CD14-positive monocyte (primary cell): ENCODE measurements at regions not wholly inside any gene's neighbourhood (a gene's known extent, or its start where the extent isn't known, plus 50 kb on each side); places are given as distances from the start of the nearest gene placed in this dataset.

ENCODE experiments used
- DNase-seq, 3 donors: peaks; one replicate each; pipeline ENCODE4 v3.0.0-alpha.2; 2011 to 2022
- H2AFZ ChIP-seq: 2 replicates; pipeline ENCODE4 v1.6.0; 2012; ENCODE audit warnings: mild to moderate bottlenecking, low read depth, low read length, inconsistent platforms; ENCODE audit not compliant: insufficient read depth, poor library complexity, severe bottlenecking
- H3K27ac ChIP-seq, 2 donors: 1 replicate in 1 of 2; 2 replicates in 1 of 2; pipeline ENCODE4 v1.5.1; 2012 to 2013; ENCODE audit warnings: low read length in 2 of 2, control low read depth in 1 of 2, inconsistent platforms in 1 of 2, low read depth in 1 of 2, mild to moderate bottlenecking in 1 of 2
- H3K27me3 ChIP-seq, 2 donors: one replicate each; pipeline versions ENCODE4 v1.6.0 to v1.6.1; 2011 to 2013; ENCODE audit warnings: low read length in 2 of 2; ENCODE audit not compliant: control insufficient read depth in 2 of 2, insufficient read depth in 2 of 2
- H3K36me3 ChIP-seq, 2 donors: replicated peaks in 1 of 2; 1 replicate in 1 of 2; 2 replicates in 1 of 2; pipeline versions ENCODE4 v1.5.1 to v1.6.1; 2012 to 2013; ENCODE audit warnings: low read length in 2 of 2, control low read depth in 1 of 2, inconsistent platforms in 1 of 2, mild to moderate bottlenecking in 1 of 2; ENCODE audit not compliant: insufficient read depth in 2 of 2, control insufficient read depth in 1 of 2
- H3K4me1 ChIP-seq, 2 donors: 1 replicate in 1 of 2; 2 replicates in 1 of 2; pipeline versions ENCODE4 v1.5.1 to v1.6.1; 2012 to 2013; ENCODE audit warnings: low read length in 2 of 2, control low read depth in 1 of 2, inconsistent platforms in 1 of 2, mild to moderate bottlenecking in 1 of 2, moderate library complexity in 1 of 2; ENCODE audit not compliant: insufficient read depth in 2 of 2, control insufficient read depth in 1 of 2
- H3K4me2 ChIP-seq: replicated peaks from 2 replicates; pipeline ENCODE3; 2012; ENCODE audit warnings: low read length, moderate library complexity, mild to moderate bottlenecking; ENCODE audit not compliant: poor library complexity, severe bottlenecking; ENCODE audit errors: extremely low read depth
- H3K4me3 ChIP-seq, 3 experiments: fragments of 200-600 bp in 1 of 3; sonication (generic) in 1 of 3; replicated peaks in 1 of 3; 1 replicate in 2 of 3; 2 replicates in 1 of 3; pipeline ENCODE4 v1.5.1; 2011 to 2013; ENCODE audit warnings: low read length in 3 of 3, mild to moderate bottlenecking in 3 of 3, control low read depth in 2 of 3, low read depth in 2 of 3, inconsistent platforms in 1 of 3, moderate library complexity in 1 of 3
- H3K79me2 ChIP-seq: 2 replicates; pipeline ENCODE4 v1.6.0; 2012; ENCODE audit warnings: mild to moderate bottlenecking, control low read depth, inconsistent platforms, low read length, moderate library complexity; ENCODE audit not compliant: insufficient read depth
- H3K9ac ChIP-seq: 2 replicates; pipeline ENCODE4 v1.6.0; 2017; ENCODE audit warnings: low read length, mild to moderate bottlenecking; ENCODE audit not compliant: insufficient read depth, poor library complexity, severe bottlenecking
- H3K9me3 ChIP-seq, 2 donors: replicated peaks in 1 of 2; 1 replicate in 1 of 2; 2 replicates in 1 of 2; pipeline versions ENCODE4 v1.5.1 to v1.6.1; 2012 to 2013; ENCODE audit warnings: low read length in 2 of 2, control low read depth in 1 of 2; ENCODE audit not compliant: control insufficient read depth in 1 of 2, insufficient read depth in 1 of 2
- H4K20me1 ChIP-seq: 2 replicates; pipeline ENCODE4 v1.6.0; 2012; ENCODE audit warnings: mild to moderate bottlenecking, low read length, control low read depth, moderate library complexity; ENCODE audit not compliant: insufficient read depth
- H3K27ac Mint-ChIP-seq, 7 donors: one replicate each; pipeline ENCODE4 v1.8.0; 2020; ENCODE audit warnings: mild to moderate bottlenecking in 7 of 7, mixed read lengths in 7 of 7, moderate library complexity in 6 of 7, inconsistent platforms in 2 of 7
- H3K27me3 Mint-ChIP-seq, 3 donors: one replicate each; pipeline ENCODE4 v1.8.0; 2021 to 2022; ENCODE audit warnings: low read depth in 3 of 3, mild to moderate bottlenecking in 3 of 3, mixed read lengths in 3 of 3, moderate library complexity in 3 of 3, inconsistent platforms in 1 of 3
- H3K36me3 Mint-ChIP-seq, 2 donors: one replicate each; pipeline ENCODE4 v1.8.0; 2020; ENCODE audit warnings: mixed read lengths in 2 of 2, inconsistent platforms in 1 of 2, mild to moderate bottlenecking in 1 of 2
- H3K4me1 Mint-ChIP-seq: one replicate; pipeline ENCODE4 v1.8.0; 2020; ENCODE audit warnings: mild to moderate bottlenecking, mixed read lengths
- H3K4me3 Mint-ChIP-seq, 2 donors: one replicate each; pipeline ENCODE4 v1.8.0; 2020; ENCODE audit warnings: mild to moderate bottlenecking in 2 of 2, mixed read lengths in 2 of 2, moderate library complexity in 1 of 2
- H3K9me3 Mint-ChIP-seq, 7 donors: one replicate each; pipeline ENCODE4 v1.8.0; 2020 to 2022; ENCODE audit warnings: mixed read lengths in 7 of 7, mild to moderate bottlenecking in 6 of 7, moderate library complexity in 6 of 7, inconsistent platforms in 2 of 7
- WGBS: methylation state at CpG from one replicate; pipeline ENCODE4 v1.1.5; 2013; ENCODE audit warnings: missing lambda C conversion rate; ENCODE audit not compliant: insufficient coverage; 5-methylcytosine and 5-hydroxymethylcytosine counted together
- intact Hi-C, 2 donors: fragments of 100-400 bp; cut with micrococcal nuclease; formaldehyde crosslinking; loops; one replicate each; pipeline versions ENCODE4 v1.15.0 to v1.15.1; 2023
- TF ChIP-seq, protein P1 (sequence below): fragments of 200-600 bp; IDR thresholded peaks from one replicate; pipeline ENCODE4 v1.8.0; 2022; ENCODE audit warnings: antibody characterized with exemption, mild to moderate bottlenecking

DNA sequence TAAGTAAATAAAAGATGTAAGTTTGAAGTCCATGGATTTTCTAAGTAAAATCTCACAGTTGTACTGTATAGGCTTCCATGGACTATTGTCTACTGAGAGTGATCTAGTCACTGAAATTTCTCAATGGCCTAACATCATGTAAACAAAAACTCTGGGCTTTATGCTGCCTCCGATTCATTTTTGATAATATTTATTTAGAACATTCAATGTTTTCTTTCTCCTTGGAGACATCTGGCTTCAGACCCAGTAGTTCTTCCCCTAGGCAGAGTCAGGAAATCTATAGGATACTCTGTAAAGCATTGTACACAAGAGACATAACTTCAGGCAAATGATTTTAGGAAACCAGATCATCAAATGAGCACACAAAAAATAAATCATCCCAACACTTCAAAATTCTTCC lies 1208.6 kb upstream of the ZEB2 start:
- TF ChIP-seq, protein P1, sequence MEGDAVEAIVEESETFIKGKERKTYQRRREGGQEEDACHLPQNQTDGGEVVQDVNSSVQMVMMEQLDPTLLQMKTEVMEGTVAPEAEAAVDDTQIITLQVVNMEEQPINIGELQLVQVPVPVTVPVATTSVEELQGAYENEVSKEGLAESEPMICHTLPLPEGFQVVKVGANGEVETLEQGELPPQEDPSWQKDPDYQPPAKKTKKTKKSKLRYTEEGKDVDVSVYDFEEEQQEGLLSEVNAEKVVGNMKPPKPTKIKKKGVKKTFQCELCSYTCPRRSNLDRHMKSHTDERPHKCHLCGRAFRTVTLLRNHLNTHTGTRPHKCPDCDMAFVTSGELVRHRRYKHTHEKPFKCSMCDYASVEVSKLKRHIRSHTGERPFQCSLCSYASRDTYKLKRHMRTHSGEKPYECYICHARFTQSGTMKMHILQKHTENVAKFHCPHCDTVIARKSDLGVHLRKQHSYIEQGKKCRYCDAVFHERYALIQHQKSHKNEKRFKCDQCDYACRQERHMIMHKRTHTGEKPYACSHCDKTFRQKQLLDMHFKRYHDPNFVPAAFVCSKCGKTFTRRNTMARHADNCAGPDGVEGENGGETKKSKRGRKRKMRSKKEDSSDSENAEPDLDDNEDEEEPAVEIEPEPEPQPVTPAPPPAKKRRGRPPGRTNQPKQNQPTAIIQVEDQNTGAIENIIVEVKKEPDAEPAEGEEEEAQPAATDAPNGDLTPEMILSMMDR = no peak
- H3K9ac ChIP-seq = no peak overlapping the region
- peaks cover 2 to 3% of the 10 kb centered on the region in 2 donors for H3K4me1 ChIP-seq
- intact Hi-C loops = no loop called here
- Mint-ChIP-seq H3K9me3 (peaks cover 0 to 10% (median 6%) of the 10 kb centered on the region in 7 donors), H3K27me3 (peaks cover 0 to 2% (median 1%) of the 10 kb centered on the region in 3 donors), H3K27ac (no peak overlapping the region), H3K4me3 (no peak overlapping the region), H3K4me1 (peaks cover 20% of the 10 kb centered on the region), H3K36me3 (no peaks in the 10 kb centered on the region)
- no peak overlapping the region for H3K4me2 ChIP-seq
- no peaks in the 10 kb centered on the region for H3K9me3 ChIP-seq
- no peak for DNase-seq
- no CpG with 5 or more reads among the region's 1 CpG for WGBS
- H3K27me3 ChIP-seq = no peaks in the 10 kb centered on the region
- H3K27ac ChIP-seq = no peak overlapping the region
- no peaks in the 10 kb centered on the region for H4K20me1 ChIP-seq
- no peaks in the 10 kb centered on the region for H3K79me2 ChIP-seq
- no peaks in the 10 kb centered on the region for H3K36me3 ChIP-seq
- no peak overlapping the region for H2AFZ ChIP-seq
- no peak overlapping the region for H3K4me3 ChIP-seq

DNA sequence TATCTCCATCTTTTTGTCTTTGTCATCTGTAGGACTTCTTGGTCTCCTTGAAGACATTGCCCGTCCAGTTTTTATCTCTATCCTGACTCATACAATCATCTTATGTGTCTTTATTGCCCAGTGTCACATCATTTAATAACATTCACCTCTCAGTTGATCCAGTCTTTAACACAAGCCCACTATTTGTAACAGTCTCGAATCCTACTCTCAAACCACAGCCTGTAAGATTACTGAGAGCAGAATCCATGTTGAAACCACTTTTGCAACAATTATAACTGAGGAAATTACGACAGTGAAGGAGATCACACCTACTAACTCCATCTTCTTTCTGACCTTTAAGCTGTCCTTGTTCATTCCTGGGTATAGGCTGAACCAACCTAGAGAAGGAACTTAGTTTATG lies 1206.0 kb upstream of the ZEB2 start:
- no peak for DNase-seq
- no peak overlapping the region for H3K4me2 ChIP-seq
- no peaks in the 10 kb centered on the region for H3K36me3 ChIP-seq
- 60% methylated on average over 2 of the region's 3 CpGs for WGBS
- Mint-ChIP-seq H3K27ac (no peak overlapping the region), H3K9me3 (peaks cover 0 to 16% (median 7%) of the 10 kb centered on the region in 7 donors), H3K4me3 (no peak overlapping the region), H3K36me3 (no peaks in the 10 kb centered on the region), H3K27me3 (peaks cover 0 to 2% (median 1%) of the 10 kb centered on the region in 3 donors), H3K4me1 (peaks cover 23% of the 10 kb centered on the region)
- no peak overlapping the region for H3K27ac ChIP-seq
- H3K9ac ChIP-seq = no peak overlapping the region
- no peak overlapping the region for H3K4me3 ChIP-seq
- TF ChIP-seq, protein P1 = no peak
- no peaks in the 10 kb centered on the region for H3K79me2 ChIP-seq
- intact Hi-C loops = no loop called here
- H3K27me3 ChIP-seq = no peaks in the 10 kb centered on the region
- no peak overlapping the region for H2AFZ ChIP-seq
- peaks cover 2 to 3% of the 10 kb centered on the region in 2 donors for H3K4me1 ChIP-seq
- no peaks in the 10 kb centered on the region for H4K20me1 ChIP-seq
- H3K9me3 ChIP-seq = no peaks in the 10 kb centered on the region
